Body of pancreas (tissue), 4 donors: ENCODE measurements at regions not wholly inside any gene's neighbourhood (a gene's known extent, or its start where the extent isn't known, plus 50 kb on each side); places are given as distances from the start of the nearest gene placed in this dataset.

Source experiments
- ATAC-seq: fragments of 150-250 bp; one replicate; pipeline ENCODE4 v1.9.1; 2016
- DNase-seq, 4 donors: peaks; one replicate each; pipeline ENCODE4 v3.0.0-alpha.2; 2019
- H3K27ac ChIP-seq, 4 donors: fragments of 200-600 bp; sonication (generic); 1 replicate in 3 of 4; 2 replicates in 1 of 4; pipeline versions ENCODE4 v1.5.1 to v1.6.1; 2016 to 2019; ENCODE audit warnings: mild to moderate bottlenecking in 1 of 4, mixed read lengths in 1 of 4, moderate library complexity in 1 of 4
- H3K27me3 ChIP-seq, 2 donors: fragments of 200-600 bp; sonication (generic); one replicate each; pipeline ENCODE4 v1.6.0; 2016; ENCODE audit warnings: mild to moderate bottlenecking in 1 of 2
- H3K36me3 ChIP-seq, 2 donors: fragments of 200-600 bp; sonication (generic); replicated peaks in 1 of 2; 2 replicates each; pipeline ENCODE4 v1.5.1; 2016; ENCODE audit warnings: low read depth in 2 of 2; ENCODE audit not compliant: insufficient read depth in 1 of 2
- H3K4me1 ChIP-seq: fragments of 200-600 bp; sonication (generic); one replicate; pipeline ENCODE4 v1.6.0; 2016
- H3K4me3 ChIP-seq, 2 donors: fragments of 200-600 bp; sonication (generic); 1 replicate in 1 of 2; 2 replicates in 1 of 2; pipeline ENCODE4 v1.5.1; 2016 to 2019
- H3K9me3 ChIP-seq, 3 donors: fragments of 200-600 bp; sonication (generic); 1 replicate in 2 of 3; 2 replicates in 1 of 3; pipeline ENCODE4 v1.5.1; 2016
- POLR2A ChIP-seq, 3 donors: fragments of 450-650 bp; IDR thresholded peaks; one replicate each; pipeline ENCODE4 v1.6.1; 2016; ENCODE audit warnings: antibody characterized with exemption in 3 of 3, mild to moderate bottlenecking in 2 of 3
- WGBS, 2 donors: methylation state at CpG; one replicate each; pipeline ENCODE4 v1.1.5; 2017; 5-methylcytosine and 5-hydroxymethylcytosine counted together
- intact Hi-C: fragments of 100-400 bp; cut with DNase I; formaldehyde crosslinking; loops from one replicate; pipeline ENCODE4 v1.15.1; 2023
- TF ChIP-seq, protein P1 (sequence below), 7 experiments: fragments of 450-650 bp in 4 of 7; fragments of 200-600 bp in 3 of 7; sonication (generic) in 3 of 7; IDR thresholded peaks; one replicate each; pipeline ENCODE4 v1.5.1; 2016 to 2019; ENCODE audit warnings: antibody characterized with exemption in 7 of 7

DNA sequence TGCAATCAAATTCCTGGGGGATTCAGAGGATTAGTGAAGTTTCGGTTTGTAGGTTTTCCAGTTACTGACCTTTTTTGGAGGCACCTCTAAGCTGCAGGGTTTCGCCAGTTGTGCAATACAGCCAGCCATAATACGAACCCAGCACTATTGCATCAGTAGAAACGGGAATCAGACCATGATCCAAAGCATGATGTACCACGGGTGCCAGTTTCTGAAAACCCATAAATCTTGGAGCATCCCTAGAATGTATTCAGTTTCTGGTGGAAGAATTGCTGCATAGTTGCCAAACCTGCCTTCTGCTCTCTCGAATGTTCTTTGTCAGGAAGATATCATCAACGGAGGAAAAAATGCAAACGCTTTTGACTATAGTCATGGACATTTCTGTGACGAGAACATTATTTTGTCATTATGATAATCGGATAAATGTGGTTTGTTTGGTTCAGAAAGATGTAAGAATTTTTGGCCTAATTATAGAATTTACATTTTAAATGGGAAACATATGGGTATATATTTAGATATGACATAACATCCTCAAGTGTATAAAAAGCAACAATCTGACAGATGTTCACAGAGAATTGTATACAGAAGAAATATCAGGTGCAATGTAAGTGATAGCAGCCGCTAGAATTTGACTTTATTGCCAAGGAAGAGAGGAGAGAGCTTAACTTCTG, 186.2 kb upstream of the PRKCQ start:
- H3K9me3 ChIP-seq, result peaks cover 0 to 4% (median 0%) of the 10 kb centered on the region in 3 donors
- H3K4me3 ChIP-seq, result no peak overlapping the region
- no peaks in the 10 kb centered on the region for H3K4me1 ChIP-seq
- H3K27ac ChIP-seq, result no peak overlapping the region
- DNase-seq, result no peak
- TF ChIP-seq, protein P1, sequence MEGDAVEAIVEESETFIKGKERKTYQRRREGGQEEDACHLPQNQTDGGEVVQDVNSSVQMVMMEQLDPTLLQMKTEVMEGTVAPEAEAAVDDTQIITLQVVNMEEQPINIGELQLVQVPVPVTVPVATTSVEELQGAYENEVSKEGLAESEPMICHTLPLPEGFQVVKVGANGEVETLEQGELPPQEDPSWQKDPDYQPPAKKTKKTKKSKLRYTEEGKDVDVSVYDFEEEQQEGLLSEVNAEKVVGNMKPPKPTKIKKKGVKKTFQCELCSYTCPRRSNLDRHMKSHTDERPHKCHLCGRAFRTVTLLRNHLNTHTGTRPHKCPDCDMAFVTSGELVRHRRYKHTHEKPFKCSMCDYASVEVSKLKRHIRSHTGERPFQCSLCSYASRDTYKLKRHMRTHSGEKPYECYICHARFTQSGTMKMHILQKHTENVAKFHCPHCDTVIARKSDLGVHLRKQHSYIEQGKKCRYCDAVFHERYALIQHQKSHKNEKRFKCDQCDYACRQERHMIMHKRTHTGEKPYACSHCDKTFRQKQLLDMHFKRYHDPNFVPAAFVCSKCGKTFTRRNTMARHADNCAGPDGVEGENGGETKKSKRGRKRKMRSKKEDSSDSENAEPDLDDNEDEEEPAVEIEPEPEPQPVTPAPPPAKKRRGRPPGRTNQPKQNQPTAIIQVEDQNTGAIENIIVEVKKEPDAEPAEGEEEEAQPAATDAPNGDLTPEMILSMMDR (IDR thresholded peaks at IDR 0.05), result no peak
- intact Hi-C loops, result no loop called here
- H3K36me3 ChIP-seq, result no peaks in the 10 kb centered on the region
- WGBS, 2 donors, result 54 to 65% methylated on average over 11 of the region's 11 CpGs
- peaks cover 0 to 6% of the 10 kb centered on the region in 2 donors for H3K27me3 ChIP-seq
- ATAC-seq, result no peak

DNA sequence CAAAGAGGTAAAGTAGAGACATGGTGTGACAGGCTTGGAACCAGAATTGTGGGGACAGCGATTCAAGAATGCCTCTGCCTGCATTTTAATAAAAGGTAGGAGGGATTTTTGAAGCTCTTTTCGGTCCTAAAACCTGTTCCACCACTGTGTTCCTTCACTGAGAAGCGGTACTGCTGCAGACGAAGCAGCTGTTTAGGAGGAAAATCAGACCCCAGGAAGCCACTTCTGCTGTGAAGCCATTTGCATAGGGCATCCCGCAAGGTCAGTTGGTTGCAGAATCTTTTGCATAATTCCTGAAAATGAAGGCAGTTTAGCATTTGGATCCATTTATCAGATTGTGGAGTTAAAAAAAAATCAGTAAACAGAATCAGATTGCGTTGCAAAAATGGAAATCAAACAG, 183.3 kb upstream of the PRKCQ start:
- H3K27ac ChIP-seq, result no peak overlapping the region
- H3K4me3 ChIP-seq, result no peak overlapping the region
- TF ChIP-seq, protein P1 (IDR thresholded peaks at IDR 0.05), result no peak
- TF ChIP-seq POLR2A (IDR thresholded peaks at IDR 0.05), result no peak
- no peaks in the 10 kb centered on the region for H3K9me3 ChIP-seq
- no peak for DNase-seq
- intact Hi-C loops, result no loop called here
- 30 to 31% methylated on average over 6 of the region's 6 CpGs for WGBS, 2 donors
- H3K36me3 ChIP-seq, result no peaks in the 10 kb centered on the region
- ATAC-seq, result no peak
- peaks cover 0 to 6% of the 10 kb centered on the region in 2 donors for H3K27me3 ChIP-seq
- no peaks in the 10 kb centered on the region for H3K4me1 ChIP-seq

DNA sequence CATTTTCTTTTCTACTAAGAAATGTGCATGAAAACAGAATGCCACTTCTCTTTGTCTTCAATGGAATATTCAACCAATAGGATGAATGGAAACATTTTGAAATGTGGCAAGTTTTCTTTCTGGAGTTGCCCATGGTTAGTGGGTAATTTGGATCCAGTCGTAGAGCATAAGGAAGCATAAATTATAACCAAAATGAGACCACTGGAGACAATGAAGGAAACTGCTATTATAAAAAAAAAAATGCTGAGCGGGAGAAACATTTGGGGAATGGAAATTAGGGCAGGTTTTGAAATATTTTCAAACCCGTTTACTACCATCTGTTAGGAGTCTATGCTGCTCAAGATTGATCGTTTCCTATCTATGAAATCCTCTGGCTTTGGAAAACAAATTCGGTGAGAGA, 182.9 kb upstream of the PRKCQ start:
- Histone ChIP-seq H3K4me1 (no peaks in the 10 kb centered on the region), H3K27me3 (peaks cover 0 to 6% of the 10 kb centered on the region in 2 donors), H3K4me3 (no peak overlapping the region), H3K9me3 (no peaks in the 10 kb centered on the region), H3K27ac (no peak overlapping the region), H3K36me3 (no peaks in the 10 kb centered on the region)
- 19 to 24% methylated on average over 5 of the region's 5 CpGs for WGBS, 2 donors
- no peak for ATAC-seq
- DNase-seq, result no peak
- TF ChIP-seq, protein P1 (IDR thresholded peaks at IDR 0.05), result no peak
- no peak for TF ChIP-seq POLR2A (IDR thresholded peaks at IDR 0.05)
- intact Hi-C loops, result no loop called here

DNA sequence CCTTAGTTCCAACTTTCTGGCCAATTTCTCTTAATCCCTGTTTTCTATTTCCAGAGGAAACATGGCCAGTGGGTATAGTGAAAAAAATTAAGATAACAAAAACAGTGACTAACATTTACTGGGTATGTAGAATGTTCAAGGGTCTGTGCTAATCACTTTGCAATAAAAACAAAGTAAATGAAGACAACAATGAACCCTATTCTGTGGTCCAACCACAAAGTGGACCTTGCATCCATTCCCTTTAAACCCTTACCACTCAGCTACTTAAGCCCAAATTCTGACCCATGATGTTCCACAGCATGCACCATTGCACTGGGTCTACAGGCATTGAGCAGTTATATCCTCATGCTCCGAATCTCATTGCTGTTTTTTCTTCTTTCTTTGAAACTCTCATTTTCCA, 179.9 kb upstream of the PRKCQ start:
- no peaks in the 10 kb centered on the region for H3K36me3 ChIP-seq
- whole genome bisulfite sequencing, 2 donors, result 59 to 79% methylated on average over 1 of the region's 1 CpG
- TF ChIP-seq POLR2A (IDR thresholded peaks at IDR 0.05), result no peak
- TF ChIP-seq, protein P1 (IDR thresholded peaks at IDR 0.05), result no peak

DNA sequence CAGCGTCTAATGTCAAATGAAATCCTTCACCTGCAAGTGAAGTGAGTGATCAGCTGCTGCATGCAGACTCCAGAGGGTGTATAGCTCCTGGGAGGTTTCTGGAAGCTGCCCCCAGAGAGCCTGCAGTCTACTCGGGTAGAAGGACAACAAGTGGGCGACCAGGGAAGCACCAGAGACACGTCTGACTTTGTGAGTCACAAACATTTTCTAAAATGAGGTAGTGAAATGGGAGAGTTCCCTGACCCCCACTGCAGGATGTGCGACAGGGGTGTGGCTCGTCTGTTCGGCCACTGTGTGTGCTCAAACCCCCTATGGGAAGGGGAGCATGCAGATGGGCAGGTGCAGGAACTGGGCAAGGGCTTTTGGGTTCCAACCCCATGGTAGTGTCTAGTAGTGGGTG, 177.1 kb upstream of the PRKCQ start:
- Histone ChIP-seq H3K4me3 (no peak overlapping the region), H3K36me3 (no peaks in the 10 kb centered on the region), H3K27ac (no peak overlapping the region), H3K4me1 (no peaks in the 10 kb centered on the region), H3K9me3 (no peaks in the 10 kb centered on the region), H3K27me3 (no peaks in the 10 kb centered on the region)
- ATAC-seq (no peak), DNase-seq (no peak)
- 41 to 68% methylated on average over 7 of the region's 7 CpGs for WGBS, 2 donors
- TF ChIP-seq, protein P1 (IDR thresholded peaks at IDR 0.05), result no peak
- intact Hi-C loops, result no loop called here

More for the DNA sequence above, 179.9 kb upstream of the PRKCQ start:
- Histone ChIP-seq H3K9me3 (no peaks in the 10 kb centered on the region), H3K4me3 (no peak overlapping the region), H3K27ac (no peak overlapping the region), H3K4me1 (no peaks in the 10 kb centered on the region), H3K27me3 (peaks cover 0 to 6% of the 10 kb centered on the region in 2 donors)
- ATAC-seq, result no peak
- intact Hi-C loops, result no loop called here
- DNase-seq, result no peak
